Naive thymus-derived CD4-positive, alpha-beta T cell (primary cell): ENCODE measurements at regions not wholly inside any gene's neighbourhood (a gene's known extent, or its start where the extent isn't known, plus 50 kb on each side); places are given as distances from the start of the nearest gene placed in this dataset.

Experiments used
- ATAC-seq: fragments of 150-1000 bp; cut with Tn5 transposase; 2 replicates; pipeline ENCODE4 v1.10.0; 2021; ENCODE audit warnings: mild to moderate bottlenecking, moderate library complexity
- CTCF ChIA-PET: fragments of 350-600 bp; sonication (Branson Sonifier 250); formaldehyde crosslinking; loops from one replicate; lab custom pipeline; 2021; ENCODE audit warnings: antibody characterized with exemption; lab: Charles Lee
- POLR2A ChIA-PET: fragments of 350-600 bp; sonication (Branson Sonifier 250); formaldehyde crosslinking; loops from one replicate; lab custom pipeline; 2021; ENCODE audit warnings: antibody characterized with exemption, inconsistent platforms; lab: Charles Lee
- DNase-seq, 9 donors: peaks; one replicate each; pipeline versions ENCODE4 v3.0.0 to v3.0.0-alpha.2; 2020 to 2022; ENCODE audit warnings: mixed read lengths in 1 of 9
- H3K27ac ChIP-seq: one replicate; pipeline ENCODE4 v1.7.0; 2013; ENCODE audit warnings: mild to moderate bottlenecking, low read depth, low read length, moderate library complexity
- H3K27me3 ChIP-seq, 2 donors: one replicate each; pipeline ENCODE4 v1.7.0; 2013; ENCODE audit warnings: low read length in 2 of 2, mild to moderate bottlenecking in 2 of 2, moderate library complexity in 2 of 2; ENCODE audit not compliant: control insufficient read depth in 2 of 2, insufficient read depth in 2 of 2
- H3K36me3 ChIP-seq, 3 experiments: 1 replicate in 2 of 3; 2 replicates in 1 of 3; pipeline ENCODE4 v1.7.0; 2013; ENCODE audit warnings: low read length in 3 of 3, mild to moderate bottlenecking in 3 of 3, moderate library complexity in 1 of 3; ENCODE audit not compliant: insufficient read depth in 3 of 3, control insufficient read depth in 2 of 3
- H3K4me1 ChIP-seq, 2 donors: one replicate each; pipeline ENCODE4 v1.7.0; 2013; ENCODE audit warnings: low read length in 2 of 2, mild to moderate bottlenecking in 2 of 2, moderate library complexity in 1 of 2; ENCODE audit not compliant: control insufficient read depth in 2 of 2, insufficient read depth in 2 of 2
- H3K4me3 ChIP-seq: 2 replicates; pipeline ENCODE4 v1.7.0; 2013; ENCODE audit warnings: mild to moderate bottlenecking, low read length
- H3K9me3 ChIP-seq, 3 experiments: 1 replicate in 2 of 3; 2 replicates in 1 of 3; pipeline ENCODE4 v1.7.0; 2013; ENCODE audit warnings: low read length in 3 of 3; ENCODE audit not compliant: control insufficient read depth in 2 of 3
- H3K27ac Mint-ChIP-seq, 9 donors: one replicate each; pipeline ENCODE4 v1.8.0; 2020 to 2022; ENCODE audit warnings: mixed read lengths in 9 of 9, mild to moderate bottlenecking in 8 of 9, moderate library complexity in 5 of 9, inconsistent platforms in 2 of 9
- H3K27me3 Mint-ChIP-seq, 5 donors: one replicate each; pipeline ENCODE4 v1.8.0; 2021 to 2022; ENCODE audit warnings: mixed read lengths in 5 of 5, mild to moderate bottlenecking in 1 of 5
- H3K36me3 Mint-ChIP-seq, 5 donors: one replicate each; pipeline ENCODE4 v1.8.0; 2020 to 2022; ENCODE audit warnings: mixed read lengths in 5 of 5, mild to moderate bottlenecking in 3 of 5, inconsistent platforms in 1 of 5
- H3K4me1 Mint-ChIP-seq, 7 donors: one replicate each; pipeline ENCODE4 v1.8.0; 2020 to 2022; ENCODE audit warnings: mixed read lengths in 7 of 7, mild to moderate bottlenecking in 3 of 7, inconsistent platforms in 1 of 7
- H3K4me3 Mint-ChIP-seq, 10 donors: one replicate each; pipeline ENCODE4 v1.8.0; 2020 to 2022; ENCODE audit warnings: mild to moderate bottlenecking in 10 of 10, mixed read lengths in 10 of 10, moderate library complexity in 6 of 10, inconsistent platforms in 2 of 10
- H3K9me3 Mint-ChIP-seq, 11 donors: one replicate each; pipeline ENCODE4 v1.8.0; 2020 to 2022; ENCODE audit warnings: mixed read lengths in 11 of 11, mild to moderate bottlenecking in 4 of 11, inconsistent platforms in 1 of 11, moderate library complexity in 1 of 11
- intact Hi-C, 2 donors: fragments of 100-400 bp; cut with micrococcal nuclease; formaldehyde crosslinking; loops; one replicate each; pipeline ENCODE4 v1.15.1; 2023

DNA sequence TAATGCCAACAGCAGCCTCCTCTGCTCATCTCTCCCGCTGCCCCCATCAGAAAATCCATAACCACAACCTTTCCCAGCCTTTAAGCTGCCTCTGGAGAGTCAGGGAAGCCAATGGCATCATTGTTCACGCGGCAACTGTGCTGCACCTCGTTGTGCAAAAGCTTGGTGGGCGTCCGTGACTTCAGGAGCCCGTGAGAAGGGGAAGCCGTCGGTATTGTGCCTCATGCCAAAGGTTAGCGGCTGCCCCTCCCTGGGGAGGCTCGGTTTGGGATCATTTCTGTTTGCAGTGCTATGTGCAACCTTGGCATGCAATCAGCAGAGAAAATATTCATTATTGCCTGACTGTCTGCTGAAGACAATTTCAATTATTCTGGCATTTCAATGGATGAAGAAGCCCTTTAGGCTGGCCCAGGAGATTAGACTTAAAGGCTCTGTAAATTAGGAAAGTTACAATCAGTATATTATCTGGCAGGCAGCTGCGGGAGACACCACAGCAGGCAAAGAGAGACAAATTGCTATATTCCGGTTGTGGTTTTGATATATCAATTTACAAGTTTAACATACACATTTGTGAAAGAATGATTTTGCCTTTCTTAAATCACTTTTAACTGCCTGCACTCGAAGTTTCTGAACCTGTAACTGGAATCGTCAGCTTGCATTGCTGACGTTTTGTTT is 244.5 kb downstream of the GATA3 start:
- ATAC-seq = no peak
- H3K4me3 Mint-ChIP-seq = no peak overlapping the region
- DNase-seq = no peak
- H3K9me3 ChIP-seq = no peaks in the 10 kb centered on the region
- no peak overlapping the region for H3K4me3 ChIP-seq
- H3K9me3 Mint-ChIP-seq = no peaks in the 10 kb centered on the region
- H3K27ac ChIP-seq = no peak overlapping the region
- CTCF ChIA-PET = no interaction called here
- H3K27ac Mint-ChIP-seq = no peak overlapping the region
- no peaks in the 10 kb centered on the region for H3K4me1 ChIP-seq
- peaks cover 0 to 28% (median 6%) of the 10 kb centered on the region in 5 donors for H3K27me3 Mint-ChIP-seq
- intact Hi-C loops = no loop called here
- H3K36me3 Mint-ChIP-seq = peaks cover 0 to 2% (median 0%) of the 10 kb centered on the region in 5 donors
- H3K36me3 ChIP-seq = no peaks in the 10 kb centered on the region
- peaks cover 0 to 9% (median 0%) of the 10 kb centered on the region in 7 donors for H3K4me1 Mint-ChIP-seq
- H3K27me3 ChIP-seq = no peaks in the 10 kb centered on the region
- POLR2A ChIA-PET = interaction anchor here (1.2 kb wide), 1 partner anchor 20 kb away, joined by 5 read pairs; no protein-coding TSS in a partner anchor

DNA sequence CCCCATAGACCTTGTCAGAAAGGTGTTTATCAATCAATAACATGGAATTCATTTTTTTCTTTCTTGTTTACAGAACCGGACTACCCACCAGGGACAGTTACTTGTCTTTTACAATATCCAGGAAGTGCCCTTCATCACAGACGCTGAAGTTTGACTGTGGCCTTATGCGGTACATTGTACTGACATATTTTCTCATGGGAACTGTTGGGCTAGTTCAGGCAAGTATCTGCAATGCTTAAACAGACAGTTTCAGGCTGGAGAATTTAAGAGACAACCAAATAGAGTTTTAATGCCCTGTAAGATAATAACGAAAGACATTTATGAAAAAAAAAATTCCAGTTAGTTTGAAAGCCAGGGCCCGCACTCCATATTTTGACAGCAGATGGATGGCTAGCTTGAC is 246.4 kb downstream of the GATA3 start:
- H3K4me3 ChIP-seq = no peak overlapping the region
- POLR2A ChIA-PET = interaction anchor here (0.5 kb wide), 1 partner anchor 820 kb away, joined by 4 read pairs; no protein-coding TSS in a partner anchor

DNA sequence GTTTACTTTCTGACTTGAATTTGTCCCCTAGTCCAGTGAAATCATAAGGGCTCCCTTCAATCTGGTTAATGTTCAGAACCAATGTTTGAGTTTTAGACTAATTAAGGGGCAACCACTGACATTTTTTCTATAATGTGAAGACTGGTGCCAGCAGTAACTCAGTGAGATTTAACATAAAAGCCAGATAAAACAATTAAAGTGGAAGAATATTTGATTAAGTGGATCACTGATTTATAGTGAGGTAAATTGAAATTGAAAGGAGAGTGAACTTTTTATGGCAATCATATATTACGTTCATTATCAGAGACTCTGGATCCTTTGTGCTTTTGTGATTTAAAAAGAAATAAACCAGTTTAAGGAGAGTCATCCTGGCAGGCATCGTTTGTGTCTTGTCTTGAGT is 246.8 kb downstream of the GATA3 start:
- H3K27ac ChIP-seq = no peak overlapping the region
- no peak overlapping the region for H3K27ac Mint-ChIP-seq
- no peaks in the 10 kb centered on the region for H3K4me1 ChIP-seq
- no peaks in the 10 kb centered on the region for H3K9me3 ChIP-seq
- H3K9me3 Mint-ChIP-seq = no peaks in the 10 kb centered on the region
- H3K27me3 ChIP-seq = no peaks in the 10 kb centered on the region
- H3K36me3 Mint-ChIP-seq = peaks cover 0 to 5% (median 0%) of the 10 kb centered on the region in 5 donors
- H3K27me3 Mint-ChIP-seq = peaks cover 5 to 37% (median 6%) of the 10 kb centered on the region in 5 donors
- ATAC-seq (no peak), DNase-seq (no peak)
- POLR2A ChIA-PET = interaction anchor here (0.5 kb wide), 1 partner anchor 819 kb away, joined by 4 read pairs; no protein-coding TSS in a partner anchor
- H3K4me3 Mint-ChIP-seq = no peak overlapping the region
- H3K4me3 ChIP-seq = no peak overlapping the region
- CTCF ChIA-PET = no interaction called here
- intact Hi-C loops = no loop called here
- H3K36me3 ChIP-seq = no peaks in the 10 kb centered on the region
- H3K4me1 Mint-ChIP-seq = peaks cover 0 to 4% (median 0%) of the 10 kb centered on the region in 7 donors

More for the DNA sequence above, 246.4 kb downstream of the GATA3 start:
- Histone ChIP-seq H3K27me3 (no peaks in the 10 kb centered on the region), H3K9me3 (no peaks in the 10 kb centered on the region), H3K36me3 (no peaks in the 10 kb centered on the region), H3K4me1 (no peaks in the 10 kb centered on the region), H3K27ac (no peak overlapping the region)
- Mint-ChIP-seq H3K9me3 (no peaks in the 10 kb centered on the region), H3K36me3 (peaks cover 0 to 4% (median 0%) of the 10 kb centered on the region in 5 donors), H3K27ac (no peak overlapping the region), H3K4me1 (peaks cover 0 to 4% (median 0%) of the 10 kb centered on the region in 7 donors), H3K27me3 (peaks cover 4 to 37% (median 6%) of the 10 kb centered on the region in 5 donors), H3K4me3 (no peak overlapping the region)
- DNase-seq (no peak), ATAC-seq (no peak)
- CTCF ChIA-PET = no interaction called here
- intact Hi-C loops = no loop called here

DNA sequence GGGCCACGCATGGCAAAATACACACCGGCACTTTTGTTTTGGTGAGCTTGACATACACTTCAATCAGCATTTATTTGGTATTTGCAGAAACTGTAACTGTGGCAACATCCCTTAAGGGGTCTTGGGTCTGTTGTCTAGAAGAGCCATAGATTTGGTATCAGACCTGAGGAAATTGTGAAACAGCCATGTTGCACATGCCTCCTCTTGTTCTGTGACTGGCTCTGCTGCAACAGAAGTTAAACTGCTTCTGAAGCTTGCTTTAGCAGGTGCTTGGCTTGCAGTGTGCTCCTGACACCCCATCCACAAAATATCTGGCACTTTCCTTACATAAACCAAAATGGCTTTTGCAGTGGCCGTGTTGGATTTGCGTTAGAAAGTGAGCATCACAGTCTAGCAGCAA is 247.3 kb downstream of the GATA3 start:
- no peak for DNase-seq
- CTCF ChIA-PET = no interaction called here
- H3K36me3 ChIP-seq = no peaks in the 10 kb centered on the region
- H3K4me3 ChIP-seq = no peak overlapping the region
- H3K27me3 ChIP-seq = no peaks in the 10 kb centered on the region
- no peaks in the 10 kb centered on the region for H3K4me1 ChIP-seq
- intact Hi-C loops = no loop called here
- H3K9me3 ChIP-seq = no peaks in the 10 kb centered on the region
- peaks cover 0 to 8% (median 0%) of the 10 kb centered on the region in 7 donors for H3K4me1 Mint-ChIP-seq
- ATAC-seq = no peak
- POLR2A ChIA-PET = no interaction called here
- no peak overlapping the region for H3K27ac Mint-ChIP-seq
- no peak overlapping the region for H3K4me3 Mint-ChIP-seq
- H3K9me3 Mint-ChIP-seq = no peaks in the 10 kb centered on the region
- no peak overlapping the region for H3K27ac ChIP-seq
- H3K27me3 Mint-ChIP-seq = peaks cover 5 to 36% (median 6%) of the 10 kb centered on the region in 5 donors
- H3K36me3 Mint-ChIP-seq = peaks cover 0 to 5% (median 0%) of the 10 kb centered on the region in 5 donors

DNA sequence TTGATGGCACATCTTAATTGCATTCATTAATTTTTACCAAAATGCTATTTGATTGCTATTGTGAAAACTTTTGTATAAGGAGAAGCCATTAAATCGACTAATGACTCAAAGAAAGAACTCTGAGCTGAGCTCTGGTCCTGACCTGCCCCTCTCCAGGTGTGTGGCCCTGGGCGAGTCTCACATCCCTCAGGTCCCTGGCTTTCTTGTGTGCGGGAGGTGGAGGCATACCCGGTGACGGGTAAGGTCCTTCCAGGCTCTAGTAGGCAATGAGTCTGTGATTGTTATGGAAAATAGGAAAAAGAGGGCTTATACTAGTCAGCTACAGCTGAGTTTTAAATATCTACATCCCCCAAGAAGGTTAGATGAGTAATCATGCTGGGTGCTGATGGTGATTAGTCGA is 248.1 kb downstream of the GATA3 start:
- H3K27ac Mint-ChIP-seq = peak overlapping the region in 1 of 9 donors; percentile 65

DNA sequence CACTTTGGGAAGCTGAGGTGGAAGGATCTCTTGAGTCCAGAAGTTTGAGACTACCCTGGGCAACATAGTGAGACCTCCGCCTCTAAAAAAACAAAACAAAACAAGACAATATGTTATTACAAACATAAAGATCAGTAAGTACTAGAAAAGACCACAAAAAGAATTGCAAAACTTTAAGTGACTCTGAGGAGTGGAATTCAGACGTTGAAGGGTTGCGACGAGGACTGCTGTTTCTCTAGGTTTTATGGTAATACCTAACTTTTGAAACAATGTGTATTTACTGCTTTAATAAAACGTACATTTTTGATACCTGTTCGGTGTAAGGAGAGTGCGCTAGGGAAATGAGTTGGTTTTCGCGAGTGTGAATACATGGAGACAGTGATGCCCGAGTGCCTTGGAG is 250.4 kb downstream of the GATA3 start:
- H3K36me3 ChIP-seq = no peaks in the 10 kb centered on the region
- Mint-ChIP-seq H3K36me3 (peaks cover 0 to 7% (median 0%) of the 10 kb centered on the region in 5 donors), H3K9me3 (peaks cover 0 to 2% (median 0%) of the 10 kb centered on the region in 11 donors), H3K4me1 (peaks cover 0 to 14% (median 0%) of the 10 kb centered on the region in 7 donors), H3K27ac (no peak overlapping the region), H3K4me3 (no peak overlapping the region), H3K27me3 (peaks cover 0 to 19% (median 6%) of the 10 kb centered on the region in 5 donors)
- ChIA-PET POLR2A (no interaction called here), CTCF (no interaction called here)
- DNase-seq (no peak), ATAC-seq (no peak)
- H3K27me3 ChIP-seq = no peaks in the 10 kb centered on the region
- H3K9me3 ChIP-seq = no peaks in the 10 kb centered on the region
- H3K4me3 ChIP-seq = no peak overlapping the region
- intact Hi-C loops = no loop called here
- H3K27ac ChIP-seq = no peak overlapping the region
- H3K4me1 ChIP-seq = no peaks in the 10 kb centered on the region

More for the DNA sequence above, 248.1 kb downstream of the GATA3 start:
- peaks cover 3 to 30% (median 6%) of the 10 kb centered on the region in 5 donors for H3K27me3 Mint-ChIP-seq
- POLR2A ChIA-PET = no interaction called here
- intact Hi-C loops = no loop called here
- H3K27ac ChIP-seq = no peak overlapping the region
- no peaks in the 10 kb centered on the region for H3K27me3 ChIP-seq
- DNase-seq (no peak), ATAC-seq (no peak)
- H3K4me1 Mint-ChIP-seq = peaks cover 0 to 15% (median 0%) of the 10 kb centered on the region in 7 donors
- no peaks in the 10 kb centered on the region for H3K36me3 ChIP-seq
- H3K4me1 ChIP-seq = no peaks in the 10 kb centered on the region
- no peak overlapping the region for H3K4me3 Mint-ChIP-seq
- H3K9me3 ChIP-seq = no peaks in the 10 kb centered on the region
- peaks cover 0 to 5% (median 0%) of the 10 kb centered on the region in 5 donors for H3K36me3 Mint-ChIP-seq
- H3K9me3 Mint-ChIP-seq = peaks cover 0 to under 1% (median 0%) of the 10 kb centered on the region in 11 donors
- H3K4me3 ChIP-seq = no peak overlapping the region
- CTCF ChIA-PET = no interaction called here
